ENCODE measurements at regions not wholly inside any gene's neighbourhood (a gene's known extent, or its start where the extent isn't known, plus 50 kb on each side); places are given as distances from the start of the nearest gene placed in this dataset.

DNA sequence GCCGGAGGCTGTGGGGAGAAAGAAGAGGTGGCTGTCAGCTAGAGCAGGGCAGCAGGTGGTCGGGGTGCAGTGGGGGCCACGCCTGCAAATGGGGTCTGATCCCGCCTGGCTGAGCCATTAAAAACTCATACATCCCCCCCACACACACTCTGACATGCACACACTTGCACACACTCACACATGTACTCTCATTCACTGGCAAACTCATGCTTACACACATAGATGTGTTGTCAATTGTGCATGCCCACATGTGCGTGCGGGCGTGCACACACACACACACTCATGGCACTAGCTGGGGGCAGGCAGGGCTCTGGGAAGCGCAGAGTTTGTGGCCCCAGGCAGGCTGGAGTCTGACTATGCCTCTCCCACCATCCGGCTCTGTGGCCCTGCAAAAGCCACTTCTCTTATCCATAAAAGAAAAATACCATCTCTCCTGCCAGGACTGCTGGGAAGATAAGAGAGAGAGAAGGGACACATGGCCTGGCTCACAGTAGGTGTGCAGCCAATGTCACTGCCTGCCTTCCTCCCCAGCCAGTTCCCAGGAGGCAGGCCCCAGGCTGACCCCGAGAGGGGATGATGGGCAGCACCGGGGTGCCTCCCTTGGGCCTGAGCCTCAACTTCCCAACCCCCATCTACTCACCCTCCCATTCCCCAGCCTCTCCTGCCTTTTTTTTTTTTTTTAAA is 163.5 kb upstream of the LINGO1 start:
- DNase-seq (ENCODE audit: low read depth in 2 of 2): no peak

DNA sequence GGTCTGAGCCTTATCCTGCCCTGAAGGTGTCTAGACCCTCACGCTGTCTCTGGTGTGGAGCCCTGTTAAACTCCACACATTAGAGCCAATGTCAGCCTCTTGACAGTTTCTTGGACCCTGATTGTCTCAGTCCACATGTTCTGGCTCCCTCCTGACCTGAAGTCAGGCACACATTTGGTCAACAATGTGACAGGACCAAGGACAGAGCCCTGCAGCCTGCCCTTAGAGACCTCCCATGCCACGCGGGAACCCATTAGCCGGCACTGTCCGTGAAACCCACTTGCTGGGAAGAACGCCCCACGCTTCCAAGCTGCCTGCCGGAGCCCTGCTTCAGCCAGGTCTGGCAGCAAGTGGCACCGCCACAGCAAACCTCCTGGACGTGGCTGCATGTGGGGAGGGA is 162.7 kb upstream of the LINGO1 start:
- DNase-seq (ENCODE audit: low read depth in 2 of 2): no peak

DNA sequence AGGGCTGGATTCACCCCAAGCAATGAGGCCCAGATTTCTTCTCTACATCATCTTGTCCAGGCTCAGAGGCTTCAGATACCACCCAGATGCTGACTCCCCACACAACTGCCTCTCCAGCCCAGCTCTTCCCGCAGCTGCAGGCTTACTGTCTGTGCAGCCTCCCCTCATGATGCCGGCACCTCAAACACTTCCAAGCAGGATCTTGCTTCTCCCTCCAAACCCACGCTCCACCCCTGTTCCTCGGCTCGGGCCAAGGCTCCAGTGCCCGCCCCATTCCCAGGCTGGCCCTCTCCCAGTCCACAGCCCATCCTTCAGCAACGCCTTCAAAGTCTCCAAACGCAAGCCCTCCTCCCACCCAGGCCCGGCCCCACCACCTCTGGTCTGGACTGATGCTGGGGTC is 159.2 kb upstream of the LINGO1 start:
- DNase-seq (ENCODE audit: low read depth in 2 of 2): no peak

DNA sequence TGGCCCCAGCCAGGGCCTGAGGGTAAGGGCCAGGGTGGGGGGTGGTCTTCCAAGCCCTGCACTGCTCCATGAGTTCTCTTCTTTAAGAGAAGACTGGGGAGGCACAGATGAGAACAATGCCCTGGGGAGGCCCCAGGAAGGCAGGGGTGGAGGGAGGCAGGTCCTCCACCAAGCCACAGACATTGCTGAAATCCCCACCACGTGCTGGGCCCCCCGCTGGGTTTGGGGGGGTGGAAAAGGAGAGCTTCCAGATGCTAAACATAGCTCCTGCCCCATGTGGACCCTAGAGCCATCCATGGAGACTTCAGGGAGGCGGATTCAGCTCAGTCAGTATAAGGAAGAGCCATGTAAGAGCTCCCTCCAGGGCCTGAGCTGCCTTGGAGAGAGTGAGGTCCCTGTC is 157.8 kb upstream of the LINGO1 start:
- DNase-seq (ENCODE audit: low read depth in 2 of 2): no peak

DNA sequence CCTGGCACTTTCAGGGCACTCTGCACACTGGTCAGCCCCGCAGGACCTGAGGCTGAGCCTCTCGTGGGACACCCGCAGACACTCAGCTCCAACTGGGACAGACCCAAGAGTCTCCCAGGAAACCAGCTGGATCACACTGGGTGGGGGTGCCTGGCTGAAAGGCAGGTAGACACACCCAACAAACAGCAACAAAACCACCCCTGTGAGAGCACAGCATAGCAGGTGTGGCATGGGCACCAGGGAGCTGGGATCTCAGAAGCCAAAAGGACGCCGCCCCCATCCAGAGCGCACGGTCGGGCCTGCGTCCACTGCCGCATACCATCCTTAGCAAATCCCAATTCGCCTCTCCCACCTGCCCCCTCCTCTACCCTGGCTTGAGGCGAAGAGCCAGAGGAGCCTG is 154.2 kb upstream of the LINGO1 start:
- no peak for DNase-seq (ENCODE audit: low read depth in 2 of 2)

DNA sequence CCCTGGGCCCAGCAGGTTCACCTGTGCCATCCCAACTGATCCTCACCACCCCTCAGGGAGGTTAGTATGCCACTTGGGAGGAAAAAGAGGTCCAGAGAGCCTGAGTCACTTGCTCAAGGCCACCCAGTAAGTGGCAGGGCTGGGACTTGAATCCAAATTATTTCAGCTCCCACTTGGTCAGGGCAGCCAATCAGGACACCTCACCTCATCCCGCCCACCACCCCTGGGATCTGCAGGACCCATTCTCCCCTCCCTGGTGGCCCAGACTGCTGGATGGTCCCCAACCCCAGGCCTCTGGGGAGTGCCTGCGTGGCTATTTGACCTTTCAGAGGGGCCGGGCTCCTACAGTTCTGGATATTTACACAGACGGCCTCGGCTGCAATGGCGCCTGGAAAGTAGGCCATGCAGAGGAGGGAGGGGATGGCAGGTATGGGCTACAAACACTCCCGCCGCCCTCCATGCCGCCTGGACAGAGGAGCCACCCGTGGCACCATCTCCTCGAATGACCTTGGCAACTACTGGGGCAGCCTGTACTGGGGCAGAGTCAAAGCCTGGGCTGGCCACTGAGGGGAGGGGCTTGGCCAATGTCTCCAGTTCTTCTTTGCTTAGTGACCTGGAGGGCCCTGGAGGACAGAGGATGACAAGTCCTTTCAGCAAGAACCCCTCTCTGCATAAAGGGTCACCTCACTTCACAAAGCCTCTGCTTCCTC is 153.6 kb upstream of the LINGO1 start:
- no peak for DNase-seq (ENCODE audit: low read depth in 2 of 2)

DNA sequence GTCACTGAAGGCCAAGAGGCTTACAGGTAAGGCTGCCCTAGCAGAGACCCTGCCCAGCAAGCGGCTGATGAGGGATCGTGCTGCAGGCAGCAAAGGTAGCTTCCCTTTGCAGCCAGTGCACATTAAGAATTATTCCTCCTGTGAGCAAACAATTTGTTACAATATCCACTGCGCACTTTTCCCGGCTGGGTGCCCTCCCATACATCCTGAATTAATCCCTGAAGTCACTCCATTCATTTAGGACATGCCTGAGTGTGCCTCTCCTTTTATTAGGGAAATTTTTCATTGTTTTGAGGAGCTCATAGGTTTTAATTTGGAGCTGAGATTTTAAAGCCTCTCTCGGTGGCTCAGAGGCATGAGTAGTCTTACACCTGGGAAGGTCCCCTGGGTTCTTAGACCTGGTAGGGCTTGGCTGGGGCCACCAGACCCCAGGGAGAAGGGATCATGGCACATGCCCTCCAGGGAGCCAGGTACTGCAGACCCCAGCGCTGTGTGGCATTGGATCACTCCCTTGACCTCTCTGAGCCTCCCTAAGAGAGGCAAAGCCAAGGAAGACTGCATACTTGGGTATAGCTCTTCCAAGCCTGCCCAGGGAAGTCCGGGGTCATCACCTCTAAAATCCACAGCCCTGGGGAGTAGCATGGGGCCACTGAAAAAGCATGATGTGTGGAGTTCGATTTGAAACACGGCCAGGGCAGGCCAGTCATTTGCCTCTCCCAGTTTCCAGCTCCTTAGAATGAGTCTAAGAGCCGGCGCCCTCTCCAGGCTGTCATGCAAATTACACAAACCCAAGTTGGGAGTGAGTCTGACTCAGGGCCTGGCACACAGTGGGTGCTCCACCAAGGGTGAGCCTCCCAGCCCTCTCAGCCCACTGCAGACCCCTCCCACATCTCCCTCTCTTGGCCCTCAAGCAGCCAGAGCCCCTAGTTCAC is 151.9 kb upstream of the LINGO1 start:
- peak in 1 of 2 experiments; percentile 16 for DNase-seq (ENCODE audit: low read depth in 2 of 2)

DNA sequence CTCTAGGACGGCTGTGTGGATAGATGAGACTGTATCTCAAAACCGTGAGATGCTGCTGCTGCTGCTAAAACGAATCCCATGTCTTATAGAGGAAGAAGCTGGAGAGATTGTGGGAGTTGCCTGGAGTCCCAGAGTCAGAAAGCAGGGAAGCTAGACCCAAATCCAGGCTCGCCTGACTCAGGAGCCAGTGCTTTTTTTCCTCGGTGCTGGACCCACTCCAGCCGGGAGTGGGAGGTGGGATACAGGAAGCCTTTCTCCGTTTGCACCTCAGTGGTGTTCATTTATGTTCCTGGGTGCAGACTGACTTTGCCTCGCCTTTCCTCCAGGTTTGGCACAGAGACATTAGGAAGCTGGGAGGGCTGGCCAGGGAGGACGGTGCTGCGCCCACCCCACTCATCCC is 150.9 kb upstream of the LINGO1 start:
- no peak for DNase-seq (ENCODE audit: low read depth in 2 of 2)

DNA sequence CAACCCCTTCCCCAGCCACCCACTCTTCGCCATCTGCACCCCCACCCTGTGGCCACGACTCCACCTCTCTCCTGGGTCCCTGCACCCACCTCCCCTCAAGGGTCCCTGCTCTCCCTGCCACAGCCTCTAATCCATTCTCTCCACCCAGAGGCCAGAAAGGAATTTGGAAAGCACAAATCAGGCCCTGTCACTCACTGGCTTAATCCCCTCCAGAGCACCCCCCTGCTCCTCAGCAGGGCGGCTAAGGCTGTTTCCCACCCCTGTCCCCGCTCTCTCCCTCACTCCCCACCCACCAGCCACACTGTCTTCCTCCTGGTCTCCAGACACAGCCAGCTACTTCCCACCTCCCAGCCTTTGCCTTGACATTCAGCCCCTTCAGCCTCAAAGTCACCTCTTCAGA is 150.0 kb upstream of the LINGO1 start:
- no peak for DNase-seq (ENCODE audit: low read depth in 2 of 2)

DNA sequence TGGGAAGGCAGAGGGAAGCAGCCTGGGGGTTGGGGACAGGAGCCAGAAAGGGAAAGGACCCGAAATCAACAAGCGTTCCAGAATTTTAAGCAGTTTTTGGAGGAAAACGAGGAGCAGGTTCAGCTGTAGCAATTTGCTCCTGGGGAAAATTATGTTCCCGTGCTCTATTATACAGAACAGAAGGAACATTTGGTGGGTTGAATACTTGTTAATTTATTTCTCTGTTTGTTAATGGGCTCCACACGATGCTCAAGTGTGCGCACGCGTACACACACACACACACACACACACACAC is 149.2 kb upstream of the LINGO1 start:
- no peak for DNase-seq (ENCODE audit: low read depth in 2 of 2)

DNA sequence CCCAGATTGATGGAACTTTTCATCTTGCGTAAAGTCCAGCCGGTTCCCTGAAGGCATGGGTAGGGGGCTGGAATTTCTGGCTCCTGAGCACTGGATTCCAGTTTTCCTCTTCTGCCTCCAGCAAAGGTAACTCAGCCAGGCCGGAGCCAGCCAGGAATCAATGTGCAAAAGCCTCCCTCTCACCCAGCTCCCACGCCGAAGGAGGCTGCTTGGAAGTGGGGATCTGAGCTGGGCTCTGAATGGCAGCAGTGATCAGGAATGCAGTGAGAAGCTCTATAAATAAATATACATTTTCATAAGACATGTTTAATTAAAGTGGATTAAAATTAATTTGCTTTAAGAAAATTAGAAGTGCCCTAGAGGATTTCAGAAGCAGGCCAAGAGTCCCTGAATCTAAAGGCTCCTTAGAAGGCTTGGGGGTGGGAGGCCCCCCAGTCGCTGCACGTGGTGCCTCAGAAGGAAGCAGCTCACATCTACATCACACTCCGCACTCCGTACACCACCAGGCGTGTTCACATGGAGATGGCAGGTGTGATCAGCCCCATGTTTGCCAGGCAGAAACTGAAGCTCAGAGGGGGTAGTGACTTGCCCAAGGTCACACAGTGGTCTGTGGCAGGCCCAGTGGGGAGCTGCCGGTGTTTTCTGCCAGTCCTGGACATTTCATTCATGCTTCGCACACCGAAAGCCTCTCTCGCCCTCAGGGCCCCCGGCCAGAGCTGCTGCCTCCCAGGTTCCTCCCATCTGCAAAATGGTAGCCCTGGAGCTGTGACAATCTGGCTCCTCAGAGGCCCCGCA is 148.6 kb upstream of the LINGO1 start:
- no peak for DNase-seq (ENCODE audit: low read depth in 2 of 2)

DNA sequence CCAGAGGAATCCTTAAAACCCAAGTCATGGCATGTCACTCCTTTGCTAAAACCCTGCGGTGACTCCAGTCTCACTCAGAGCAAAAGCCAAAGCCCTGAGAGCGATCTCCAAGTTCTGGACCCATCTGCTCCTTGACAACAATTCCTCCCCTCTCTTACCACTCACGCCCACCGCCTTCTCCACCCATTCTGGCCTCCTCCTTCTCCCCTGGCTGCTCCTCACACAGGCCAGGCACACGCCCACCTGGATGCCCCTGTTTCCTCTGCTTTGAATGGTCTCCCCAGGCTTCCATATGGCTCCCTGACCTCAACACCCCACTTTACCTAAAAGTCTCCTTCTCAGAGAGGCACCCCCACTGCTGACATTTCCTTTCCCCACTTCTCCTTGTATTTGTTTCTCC is 146.1 kb upstream of the LINGO1 start:
- DNase-seq (ENCODE audit: low read depth in 2 of 2): no peak

DNA sequence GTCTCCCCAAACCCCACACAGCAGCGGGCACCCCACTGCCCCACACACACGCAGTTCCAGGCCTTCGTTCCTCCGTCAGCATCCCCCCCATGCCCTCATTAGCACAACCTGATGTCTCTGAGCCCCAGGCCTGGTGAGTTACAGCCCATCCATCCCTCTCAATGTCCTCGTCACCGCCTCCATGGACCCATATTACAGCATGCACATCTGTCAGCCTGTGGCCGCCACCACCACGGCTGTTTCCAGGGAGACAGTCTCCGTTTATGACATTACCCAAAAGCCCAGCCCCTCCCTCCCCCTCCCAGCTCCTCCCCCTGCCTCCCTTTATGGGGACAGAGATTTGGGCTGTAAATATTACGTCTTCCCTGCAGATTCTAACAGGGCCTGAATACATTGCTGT is 143.1 kb upstream of the LINGO1 start:
- DNase-seq (ENCODE audit: low read depth in 2 of 2): no peak

DNA sequence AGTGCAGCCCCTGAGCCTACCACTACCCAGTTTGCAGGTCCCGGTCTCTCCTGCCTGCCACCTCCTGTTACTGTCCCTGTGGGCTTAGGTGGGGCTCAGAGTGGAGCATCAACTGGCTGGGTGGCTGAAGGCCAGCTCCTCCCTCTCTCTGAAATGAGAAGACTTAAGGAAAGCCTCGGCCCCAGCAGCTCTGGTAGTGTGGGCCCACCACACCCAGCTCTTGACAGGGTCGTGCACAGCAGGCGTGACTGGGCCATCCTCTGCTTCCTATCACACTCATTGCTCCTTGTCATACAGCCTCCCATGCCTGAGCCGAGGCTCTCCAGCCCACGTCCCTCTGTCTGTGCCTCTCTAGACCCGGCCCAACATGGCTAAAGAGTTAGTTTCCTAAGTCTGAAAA is 142.7 kb upstream of the LINGO1 start:
- DNase-seq (ENCODE audit: low read depth in 2 of 2): no peak

DNA sequence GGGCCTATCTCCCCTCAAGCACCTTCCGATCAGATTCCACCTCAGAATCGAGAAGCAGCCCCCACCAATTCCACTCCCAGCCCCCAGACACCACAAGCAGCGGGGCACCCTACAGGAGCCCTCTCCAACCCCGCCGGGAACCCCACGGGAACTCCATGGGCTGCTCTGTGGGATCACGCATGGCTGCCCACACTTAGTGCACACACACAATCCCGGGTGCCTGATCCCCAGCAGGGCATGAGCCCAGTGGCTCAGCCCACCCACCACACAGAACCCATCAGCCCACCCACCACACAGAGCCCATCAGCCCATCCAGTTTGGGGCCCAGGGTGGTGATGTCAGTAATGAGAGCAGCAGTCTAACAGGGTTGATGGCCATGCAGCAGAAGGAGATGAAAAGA is 141.6 kb upstream of the LINGO1 start:
- DNase-seq (ENCODE audit: low read depth in 2 of 2): no peak

DNA sequence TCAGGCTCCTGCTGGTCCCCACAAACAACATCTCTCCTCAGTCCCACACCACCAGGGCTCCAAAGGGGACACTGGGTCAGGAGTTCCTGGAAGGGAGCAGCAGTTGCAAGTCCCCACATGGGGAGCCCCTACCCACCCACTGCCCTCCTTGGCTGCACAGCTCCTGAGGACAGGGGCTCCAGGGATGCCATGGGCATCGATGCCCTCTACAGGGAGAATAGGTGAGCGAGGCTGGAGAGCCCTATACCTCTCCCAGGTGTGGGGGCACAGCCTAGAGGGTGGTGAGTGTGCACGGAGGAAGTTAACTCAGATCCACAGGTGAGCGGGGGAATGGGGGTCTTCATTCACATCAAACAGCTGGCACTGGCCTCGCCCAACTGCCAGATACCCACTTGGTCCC is 141.2 kb upstream of the LINGO1 start:
- no peak for DNase-seq (ENCODE audit: low read depth in 2 of 2)

DNA sequence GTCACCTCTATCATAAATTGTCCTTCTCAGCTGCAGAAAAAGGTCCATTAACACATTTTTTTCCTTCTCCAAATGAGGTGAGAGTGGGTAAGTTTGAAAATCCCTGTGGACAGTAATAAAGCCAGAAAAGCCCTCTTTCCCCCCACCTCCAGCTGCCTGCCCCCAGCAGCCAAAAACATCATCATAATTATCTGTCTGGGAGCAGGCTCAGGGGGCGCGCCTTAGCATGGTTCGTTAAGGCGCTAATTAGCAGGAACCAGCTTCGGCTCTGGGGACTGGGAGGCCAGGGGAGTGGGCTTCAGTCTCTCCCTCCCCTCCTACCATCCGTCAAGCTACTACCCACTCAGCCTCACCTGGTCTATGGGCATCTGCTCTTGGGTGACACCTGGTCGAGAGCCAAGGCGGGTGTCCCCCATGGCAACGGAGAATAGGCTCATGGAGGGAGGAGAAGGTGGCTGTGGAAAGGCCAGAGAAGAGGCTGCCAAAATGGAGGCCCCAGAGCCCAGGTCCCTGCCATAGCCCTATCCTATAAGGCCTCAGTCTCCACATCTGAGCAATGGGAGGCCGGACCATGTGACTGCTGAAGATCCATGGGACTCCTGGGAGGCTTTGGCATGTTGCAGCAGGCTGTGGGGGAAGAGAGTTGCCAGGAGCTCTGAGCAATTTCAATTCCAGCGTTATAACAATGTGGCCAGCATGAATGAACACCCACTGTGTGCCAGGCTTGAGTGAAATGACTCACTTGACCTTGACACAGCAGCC is 140.1 kb upstream of the LINGO1 start:
- DNase-seq (ENCODE audit: low read depth in 2 of 2): no peak

DNA sequence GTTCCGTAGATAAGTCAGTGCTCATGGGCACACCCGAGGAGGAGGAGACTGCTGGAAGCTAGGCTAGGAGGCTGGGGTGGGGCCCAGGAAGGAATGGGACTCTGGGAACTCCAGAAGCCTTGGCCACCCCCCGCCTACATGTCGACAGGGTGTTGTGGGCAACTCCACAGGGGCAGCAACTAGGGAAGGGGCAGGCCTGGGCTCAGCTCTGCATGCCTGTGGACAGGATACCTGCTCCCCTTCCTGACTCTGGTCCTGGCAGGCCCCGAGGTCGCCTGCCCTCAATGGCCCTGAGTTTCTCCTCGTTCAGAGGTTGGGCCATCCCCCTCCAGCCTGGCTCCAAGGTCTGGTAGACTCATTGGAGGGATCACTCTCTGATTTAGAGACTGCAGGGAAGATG is 138.9 kb upstream of the LINGO1 start:
- no peak for DNase-seq (ENCODE audit: low read depth in 2 of 2)

DNA sequence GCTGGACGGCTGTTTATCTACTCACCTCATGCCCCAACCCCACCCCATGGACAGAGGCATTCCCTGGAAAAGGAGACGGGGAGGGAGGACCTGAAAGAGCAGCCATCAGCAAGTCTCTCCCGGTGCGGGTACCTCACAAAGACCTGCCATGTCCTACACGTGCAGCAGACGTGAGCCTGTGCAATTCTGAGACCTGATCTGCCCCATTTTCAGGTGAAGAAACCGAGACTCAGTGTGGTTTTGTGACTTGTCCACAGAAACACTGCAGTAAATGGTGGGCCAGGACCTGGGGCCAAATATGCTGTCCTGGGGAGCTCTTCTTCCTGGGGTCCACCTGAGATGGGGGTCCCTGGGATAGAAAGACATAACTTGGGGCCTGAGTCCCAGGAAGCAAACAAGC is 137.0 kb upstream of the LINGO1 start:
- no peak for DNase-seq (ENCODE audit: low read depth in 2 of 2)

DNA sequence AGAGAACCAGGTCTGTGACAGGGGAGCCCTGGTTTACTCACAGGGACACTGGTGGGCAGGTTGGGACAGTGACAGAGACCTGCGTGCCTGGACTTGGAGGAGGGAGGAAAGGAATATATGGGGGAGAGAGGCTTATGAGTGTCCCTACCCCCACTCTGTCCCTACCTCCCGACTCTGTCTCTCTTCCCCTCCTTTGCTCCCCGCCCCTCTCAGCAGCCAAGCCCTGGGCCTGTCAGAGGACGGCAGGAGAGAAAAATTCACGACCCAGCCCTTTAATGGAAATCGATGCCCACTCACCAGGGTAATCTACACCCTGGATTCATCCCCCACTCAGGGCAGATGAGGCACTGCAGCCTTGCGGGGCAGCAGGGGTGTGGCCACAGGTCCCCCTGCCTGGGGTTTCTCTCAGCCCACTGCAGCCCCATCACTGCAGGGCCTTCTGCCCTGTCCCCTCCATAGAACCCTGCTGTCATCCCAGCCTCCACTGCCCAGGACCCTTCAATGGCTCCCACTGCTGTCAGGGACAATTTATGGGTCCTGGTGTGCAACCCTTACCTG is 135.9 kb upstream of the LINGO1 start:
- DNase-seq (ENCODE audit: low read depth in 2 of 2): no peak

DNA sequence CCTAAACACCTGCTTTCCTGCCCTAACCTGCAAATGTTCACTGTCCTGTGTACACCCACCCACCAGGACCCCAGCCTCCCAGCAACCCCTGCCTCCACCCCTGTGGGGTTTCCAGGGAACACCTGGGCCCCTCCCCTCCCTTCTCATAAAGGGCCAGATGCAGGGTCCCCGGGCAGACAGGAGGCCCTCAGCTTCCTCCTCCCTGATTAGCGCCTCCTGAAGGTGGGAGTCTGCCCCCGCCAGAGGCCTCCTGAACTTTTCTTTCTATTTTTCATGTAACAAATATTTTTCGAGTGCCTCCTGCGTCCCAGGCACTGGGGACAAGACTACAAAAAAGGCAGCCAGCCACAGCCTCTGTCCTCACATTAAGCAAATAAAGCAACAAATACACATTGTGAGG is 135.4 kb upstream of the LINGO1 start:
- no peak for DNase-seq (ENCODE audit: low read depth in 2 of 2)
